ENCODE measurements at regions not wholly inside any gene's neighbourhood (a gene's known extent, or its start where the extent isn't known, plus 50 kb on each side); places are given as distances from the start of the nearest gene placed in this dataset.

- TF ChIP-seq EZH2 (IDR thresholded peaks at IDR 0.05; ENCODE audit: borderline replicate concordance, low read depth, low read length, poor library complexity, severe bottlenecking): no peak
- TF ChIP-seq, protein P1, sequence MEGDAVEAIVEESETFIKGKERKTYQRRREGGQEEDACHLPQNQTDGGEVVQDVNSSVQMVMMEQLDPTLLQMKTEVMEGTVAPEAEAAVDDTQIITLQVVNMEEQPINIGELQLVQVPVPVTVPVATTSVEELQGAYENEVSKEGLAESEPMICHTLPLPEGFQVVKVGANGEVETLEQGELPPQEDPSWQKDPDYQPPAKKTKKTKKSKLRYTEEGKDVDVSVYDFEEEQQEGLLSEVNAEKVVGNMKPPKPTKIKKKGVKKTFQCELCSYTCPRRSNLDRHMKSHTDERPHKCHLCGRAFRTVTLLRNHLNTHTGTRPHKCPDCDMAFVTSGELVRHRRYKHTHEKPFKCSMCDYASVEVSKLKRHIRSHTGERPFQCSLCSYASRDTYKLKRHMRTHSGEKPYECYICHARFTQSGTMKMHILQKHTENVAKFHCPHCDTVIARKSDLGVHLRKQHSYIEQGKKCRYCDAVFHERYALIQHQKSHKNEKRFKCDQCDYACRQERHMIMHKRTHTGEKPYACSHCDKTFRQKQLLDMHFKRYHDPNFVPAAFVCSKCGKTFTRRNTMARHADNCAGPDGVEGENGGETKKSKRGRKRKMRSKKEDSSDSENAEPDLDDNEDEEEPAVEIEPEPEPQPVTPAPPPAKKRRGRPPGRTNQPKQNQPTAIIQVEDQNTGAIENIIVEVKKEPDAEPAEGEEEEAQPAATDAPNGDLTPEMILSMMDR (conservative IDR thresholded peaks at IDR 0.05; ENCODE audit: low read depth, low read length): no peak
Observed at GRCh38 chr1:98417820-98418219, 243.7 kb upstream of the SNX7 start.

Data from A673 (cell line).